ENCODE measurements at regions not wholly inside any gene's neighbourhood (a gene's known extent, or its start where the extent isn't known, plus 50 kb on each side); places are given as distances from the start of the nearest gene placed in this dataset.
"Not testable (repeated sequence)": the region's sequence is repeated elsewhere in the genome, so short reads cannot be mapped to it uniquely, and the experiment has no call there.

DNA sequence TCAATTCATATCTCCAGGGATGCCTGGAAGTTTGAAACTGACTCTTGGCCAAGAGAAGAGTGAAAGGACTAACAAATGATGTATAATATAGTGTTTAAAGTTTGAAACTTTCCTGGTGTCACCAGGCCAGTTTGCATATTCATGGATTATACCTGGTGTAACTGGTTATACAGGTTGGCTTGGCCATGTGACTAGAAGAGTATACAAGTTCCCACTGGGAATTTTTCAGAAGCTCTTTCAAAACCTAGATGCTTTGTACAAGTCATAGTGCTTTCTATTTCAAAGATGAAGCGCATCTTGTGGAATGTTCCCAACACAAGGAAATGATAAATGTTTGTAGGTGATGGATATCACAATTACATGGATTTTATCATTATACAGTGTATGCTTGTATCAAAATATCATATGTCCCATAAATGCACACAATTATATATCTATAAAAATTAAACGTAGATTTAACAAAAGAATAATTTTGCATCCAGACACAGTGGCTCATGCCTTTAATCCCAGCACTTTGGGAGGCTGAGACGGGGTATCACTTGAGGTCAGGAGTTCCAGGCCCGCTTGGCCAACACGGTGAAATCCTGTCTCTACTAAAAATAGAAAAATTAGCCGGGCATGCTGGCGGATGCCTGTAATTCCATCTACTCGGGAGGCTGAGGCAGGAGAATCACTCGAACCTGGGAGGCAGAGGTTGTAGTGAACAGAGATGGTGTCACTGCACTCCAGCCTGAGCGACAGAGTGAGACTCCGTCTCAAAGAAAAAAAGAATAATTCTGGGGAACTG, 1420.2 kb downstream of the GRIK2 start:
- no peak overlapping the region for H3K27ac ChIP-seq
- no peak for TF ChIP-seq ZFX (IDR thresholded peaks at IDR 0.05; ENCODE audit: borderline replicate concordance)
- TF ChIP-seq, protein P1, sequence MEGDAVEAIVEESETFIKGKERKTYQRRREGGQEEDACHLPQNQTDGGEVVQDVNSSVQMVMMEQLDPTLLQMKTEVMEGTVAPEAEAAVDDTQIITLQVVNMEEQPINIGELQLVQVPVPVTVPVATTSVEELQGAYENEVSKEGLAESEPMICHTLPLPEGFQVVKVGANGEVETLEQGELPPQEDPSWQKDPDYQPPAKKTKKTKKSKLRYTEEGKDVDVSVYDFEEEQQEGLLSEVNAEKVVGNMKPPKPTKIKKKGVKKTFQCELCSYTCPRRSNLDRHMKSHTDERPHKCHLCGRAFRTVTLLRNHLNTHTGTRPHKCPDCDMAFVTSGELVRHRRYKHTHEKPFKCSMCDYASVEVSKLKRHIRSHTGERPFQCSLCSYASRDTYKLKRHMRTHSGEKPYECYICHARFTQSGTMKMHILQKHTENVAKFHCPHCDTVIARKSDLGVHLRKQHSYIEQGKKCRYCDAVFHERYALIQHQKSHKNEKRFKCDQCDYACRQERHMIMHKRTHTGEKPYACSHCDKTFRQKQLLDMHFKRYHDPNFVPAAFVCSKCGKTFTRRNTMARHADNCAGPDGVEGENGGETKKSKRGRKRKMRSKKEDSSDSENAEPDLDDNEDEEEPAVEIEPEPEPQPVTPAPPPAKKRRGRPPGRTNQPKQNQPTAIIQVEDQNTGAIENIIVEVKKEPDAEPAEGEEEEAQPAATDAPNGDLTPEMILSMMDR (IDR thresholded peaks at IDR 0.05), result no peak

DNA sequence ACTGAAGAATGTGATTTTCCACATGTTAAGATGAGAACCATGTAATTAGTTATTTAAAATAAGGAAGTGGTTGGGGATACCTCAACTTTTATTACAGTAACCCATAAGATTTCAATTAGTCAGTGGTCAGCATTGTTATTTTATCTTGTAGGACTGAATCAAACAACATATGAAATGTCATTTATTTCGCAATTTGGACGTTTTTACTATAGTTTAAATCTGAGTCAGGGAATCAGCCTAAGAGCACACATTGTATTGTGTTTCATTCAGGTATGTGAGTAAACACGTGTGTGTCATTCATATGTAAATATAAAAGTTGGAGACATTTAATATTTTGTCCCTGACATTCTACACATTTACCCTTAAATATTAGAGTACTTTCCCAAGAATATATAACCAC, 1418.7 kb downstream of the GRIK2 start:
- H3K27ac ChIP-seq, result no peak overlapping the region
- no peak for TF ChIP-seq ZFX (IDR thresholded peaks at IDR 0.05; ENCODE audit: borderline replicate concordance)
- TF ChIP-seq, protein P1 (IDR thresholded peaks at IDR 0.05), result no peak

DNA sequence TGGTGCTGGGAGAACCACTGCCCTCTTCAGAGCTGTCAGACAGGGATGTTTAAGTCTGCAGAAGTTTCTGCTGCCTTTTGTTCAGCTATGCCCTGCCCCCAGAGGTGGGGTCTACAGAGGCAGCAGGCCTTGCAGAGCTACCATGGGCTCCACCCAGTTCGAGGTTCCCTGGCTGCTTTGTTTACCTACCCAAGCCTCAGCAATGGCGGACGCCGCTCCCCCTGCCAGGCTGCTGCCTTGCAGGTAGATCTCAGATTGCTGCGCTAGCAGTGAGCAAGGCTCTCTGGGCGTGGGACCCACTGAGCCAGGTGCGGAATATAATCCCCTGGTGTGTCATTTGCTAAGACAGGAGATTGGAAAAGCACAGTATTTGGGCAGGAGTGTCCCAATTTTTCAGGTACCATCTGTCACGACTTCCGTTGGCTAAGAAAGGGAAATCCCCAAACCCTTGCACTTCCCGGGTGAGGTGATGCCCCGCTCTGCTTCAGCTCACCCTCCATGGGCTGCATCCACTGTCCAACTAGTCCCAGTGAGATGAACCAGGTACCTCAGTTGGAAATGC, 1415.5 kb downstream of the GRIK2 start:
- H3K27ac ChIP-seq, result not testable (repeated sequence)

DNA sequence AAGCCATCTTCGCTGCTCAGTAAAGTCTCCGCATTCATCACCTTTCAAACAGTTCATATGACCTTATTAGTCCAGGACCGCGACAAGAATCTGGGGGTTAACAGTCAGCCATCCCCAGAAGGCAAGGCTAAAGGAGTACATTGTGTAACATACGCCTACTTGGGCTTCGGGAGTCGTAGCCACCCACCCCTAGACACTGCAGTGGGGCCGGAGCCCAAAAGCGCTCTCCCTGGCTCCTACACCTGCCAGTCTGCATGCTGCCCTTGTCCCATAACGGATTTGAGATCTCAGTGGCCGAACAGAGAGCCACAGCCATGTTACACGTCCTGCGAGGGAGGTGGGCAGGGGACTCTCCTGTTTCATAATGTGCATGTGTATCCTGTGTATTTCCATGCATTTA, 1405.5 kb downstream of the GRIK2 start:
- no peak overlapping the region for H3K27ac ChIP-seq
- TF ChIP-seq, protein P1 (IDR thresholded peaks at IDR 0.05), result no peak
- no peak for TF ChIP-seq ZFX (IDR thresholded peaks at IDR 0.05; ENCODE audit: borderline replicate concordance)

DNA sequence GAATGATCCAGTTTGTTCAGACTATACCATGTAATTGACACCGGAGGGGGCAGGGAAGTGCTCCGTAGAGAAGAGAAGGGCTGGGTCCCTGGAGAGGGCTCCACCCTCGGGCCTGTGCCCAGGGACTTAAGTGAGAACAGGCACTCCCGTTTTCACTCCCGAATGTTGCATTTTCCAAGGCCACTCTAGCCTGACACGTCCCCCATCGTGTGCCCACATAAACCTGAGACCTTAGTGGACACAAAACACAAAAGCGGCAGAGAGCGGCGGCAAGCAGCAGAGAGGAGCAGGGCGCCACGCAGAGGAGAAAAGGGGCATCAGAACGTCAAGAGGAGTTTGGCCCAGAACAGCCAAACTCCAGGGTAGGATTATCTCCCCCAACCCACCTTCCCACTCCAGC, 1405.1 kb downstream of the GRIK2 start:
- TF ChIP-seq, protein P1 (IDR thresholded peaks at IDR 0.05), result no peak
- no peak for TF ChIP-seq ZFX (IDR thresholded peaks at IDR 0.05; ENCODE audit: borderline replicate concordance)
- H3K27ac ChIP-seq, result no peak overlapping the region

DNA sequence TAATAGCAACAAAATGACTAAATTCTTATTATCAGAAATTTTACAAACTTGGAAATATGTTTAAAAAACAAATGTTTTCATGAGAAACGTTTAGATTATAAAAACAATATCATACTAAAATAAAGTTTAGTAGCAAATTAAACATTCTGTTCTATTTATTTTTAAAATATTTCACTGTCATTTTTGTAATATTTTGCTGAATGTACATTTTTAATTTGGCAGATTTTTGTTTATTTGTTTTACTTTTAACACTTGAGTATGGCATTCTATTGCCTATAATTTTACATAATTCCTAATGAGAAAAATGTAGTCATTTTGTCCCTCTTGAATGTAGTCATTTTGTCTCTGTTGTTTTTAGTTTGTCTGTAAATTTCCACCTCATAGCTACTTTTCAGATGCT, 1400.2 kb downstream of the GRIK2 start:
- H3K27ac ChIP-seq, result no peak overlapping the region
- TF ChIP-seq ZFX (IDR thresholded peaks at IDR 0.05; ENCODE audit: borderline replicate concordance), result no peak
- TF ChIP-seq, protein P1 (IDR thresholded peaks at IDR 0.05), result no peak

DNA sequence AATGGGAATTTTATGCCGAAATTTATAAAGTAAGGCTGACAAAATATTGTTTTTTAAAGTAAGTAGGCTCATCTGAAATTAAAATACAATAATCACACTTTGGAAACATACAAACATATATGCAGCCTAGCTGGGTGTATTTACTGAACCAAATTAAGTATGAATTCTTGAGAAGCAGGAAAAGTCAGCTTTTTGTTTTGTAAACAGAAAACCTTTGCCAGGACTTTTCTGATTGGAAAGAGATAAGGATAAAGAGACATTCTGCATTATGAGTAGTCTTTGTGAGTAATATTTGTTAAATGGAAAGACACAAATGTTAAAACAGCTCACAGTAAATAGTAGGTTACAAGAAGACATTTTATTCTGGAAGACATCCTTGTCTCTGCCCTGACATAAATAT, 1380.8 kb downstream of the GRIK2 start:
- peak overlapping the region; percentile 21; the same call in 1 of the 2 replicates for H3K27ac ChIP-seq
- TF ChIP-seq, protein P1 (IDR thresholded peaks at IDR 0.05), result no peak

Data from 22Rv1 (cell line).